Activated CD4-positive, alpha-beta T cell treated with anti-CD3 and anti-CD28 coated beads, Interleukin-2, amount 10 ng/mL, durations not matched to agents 24 days and 14 days (primary cell): ENCODE measurements at regions not wholly inside any gene's neighbourhood (a gene's known extent, or its start where the extent isn't known, plus 50 kb on each side); places are given as distances from the start of the nearest gene placed in this dataset.
"Not testable (repeated sequence)": the region's sequence is repeated elsewhere in the genome, so short reads cannot be mapped to it uniquely, and the experiment has no call there.

Experiments used
- DNase-seq: peaks from one replicate; pipeline ENCODE4 v3.0.0; 2022
- H3K27ac Mint-ChIP-seq: one replicate; pipeline ENCODE4 v1.8.0; 2022; ENCODE audit warnings: mild to moderate bottlenecking, mixed read lengths
- H3K27me3 Mint-ChIP-seq: one replicate; pipeline ENCODE4 v1.8.0; 2022; ENCODE audit warnings: mixed read lengths
- H3K36me3 Mint-ChIP-seq: one replicate; pipeline ENCODE4 v1.8.0; 2022; ENCODE audit warnings: low read depth, mild to moderate bottlenecking, mixed read lengths
- H3K4me1 Mint-ChIP-seq: one replicate; pipeline ENCODE4 v1.8.0; 2021; ENCODE audit warnings: mixed read lengths
- H3K4me3 Mint-ChIP-seq: one replicate; pipeline ENCODE4 v1.8.0; 2022; ENCODE audit warnings: mild to moderate bottlenecking, moderate library complexity, mixed read lengths
- H3K9me3 Mint-ChIP-seq: one replicate; pipeline ENCODE4 v1.8.0; 2021; ENCODE audit warnings: mixed read lengths
- intact Hi-C: fragments of 100-400 bp; cut with micrococcal nuclease; formaldehyde crosslinking; loops from one replicate; pipeline ENCODE4 v1.15.1; 2023

GRCh38 chr10:36023939-36024338 lies 381.8 kb upstream of the FZD8 start:
- H3K4me3 Mint-ChIP-seq, result no peak overlapping the region
- intact Hi-C loops, result no loop called here
- no peaks in the 10 kb centered on the region for H3K4me1 Mint-ChIP-seq

GRCh38 chr10:36021096-36021495 lies 379.0 kb upstream of the FZD8 start:
- no peaks in the 10 kb centered on the region for H3K9me3 Mint-ChIP-seq
- no peak overlapping the region for H3K4me3 Mint-ChIP-seq
- no peak overlapping the region for H3K27ac Mint-ChIP-seq
- intact Hi-C loops, result no loop called here
- H3K4me1 Mint-ChIP-seq, result no peaks in the 10 kb centered on the region
- H3K36me3 Mint-ChIP-seq, result no peaks in the 10 kb centered on the region
- no peaks in the 10 kb centered on the region for H3K27me3 Mint-ChIP-seq
- no peak for DNase-seq

More at GRCh38 chr10:36023939-36024338, 381.8 kb upstream of the FZD8 start:
- Mint-ChIP-seq H3K36me3 (no peaks in the 10 kb centered on the region), H3K27me3 (no peaks in the 10 kb centered on the region), H3K27ac (no peak overlapping the region), H3K9me3 (no peaks in the 10 kb centered on the region)
- DNase-seq, result no peak

GRCh38 chr10:36019749-36020148 lies 377.7 kb upstream of the FZD8 start:
- DNase-seq, result no peak
- Mint-ChIP-seq H3K36me3 (no peaks in the 10 kb centered on the region), H3K27me3 (no peaks in the 10 kb centered on the region), H3K4me1 (no peaks in the 10 kb centered on the region), H3K27ac (no peak overlapping the region), H3K4me3 (no peak overlapping the region), H3K9me3 (no peaks in the 10 kb centered on the region)
- intact Hi-C loops, result no loop called here

- H3K27ac Mint-ChIP-seq, result no peak overlapping the region
- no peaks in the 10 kb centered on the region for H3K4me1 Mint-ChIP-seq
- no peak overlapping the region for H3K4me3 Mint-ChIP-seq
- no peak for DNase-seq
- no peaks in the 10 kb centered on the region for H3K36me3 Mint-ChIP-seq
- no peaks in the 10 kb centered on the region for H3K27me3 Mint-ChIP-seq
- peaks cover under 1% of the 10 kb centered on the region for H3K9me3 Mint-ChIP-seq
- intact Hi-C loops, result no loop called here
Observed at GRCh38 chr10:36018996-36019395, 376.9 kb upstream of the FZD8 start.

- no peak overlapping the region for H3K4me3 Mint-ChIP-seq
- intact Hi-C loops, result no loop called here
Observed at GRCh38 chr10:36017137-36017536, 375.0 kb upstream of the FZD8 start.

GRCh38 chr10:36007369-36007768 lies 365.3 kb upstream of the FZD8 start:
- Mint-ChIP-seq H3K9me3 (peaks cover 5% of the 10 kb centered on the region), H3K4me1 (no peaks in the 10 kb centered on the region)
- intact Hi-C loops, result no loop called here

More at GRCh38 chr10:36017137-36017536, 375.0 kb upstream of the FZD8 start:
- Mint-ChIP-seq H3K4me1 (no peaks in the 10 kb centered on the region), H3K27me3 (no peaks in the 10 kb centered on the region), H3K9me3 (peaks cover 3% of the 10 kb centered on the region), H3K27ac (no peak overlapping the region), H3K36me3 (no peaks in the 10 kb centered on the region)
- no peak for DNase-seq

GRCh38 chr10:36003688-36004087 lies 361.6 kb upstream of the FZD8 start:
- intact Hi-C loops, result no loop called here
- Mint-ChIP-seq H3K4me3 (no peak overlapping the region), H3K27ac (no peak overlapping the region), H3K4me1 (no peaks in the 10 kb centered on the region), H3K27me3 (no peaks in the 10 kb centered on the region), H3K9me3 (peaks cover 5% of the 10 kb centered on the region), H3K36me3 (no peaks in the 10 kb centered on the region)
- no peak for DNase-seq

More at GRCh38 chr10:36007369-36007768, 365.3 kb upstream of the FZD8 start:
- H3K36me3 Mint-ChIP-seq, result no peaks in the 10 kb centered on the region
- H3K4me3 Mint-ChIP-seq, result no peak overlapping the region
- no peak overlapping the region for H3K27ac Mint-ChIP-seq
- no peak for DNase-seq
- H3K27me3 Mint-ChIP-seq, result no peaks in the 10 kb centered on the region

- no peaks in the 10 kb centered on the region for H3K27me3 Mint-ChIP-seq
- intact Hi-C loops, result no loop called here
- no peak for DNase-seq
- H3K36me3 Mint-ChIP-seq, result no peaks in the 10 kb centered on the region
- no peak overlapping the region for H3K27ac Mint-ChIP-seq
- peaks cover 5% of the 10 kb centered on the region for H3K9me3 Mint-ChIP-seq
- H3K4me1 Mint-ChIP-seq, result no peaks in the 10 kb centered on the region
- H3K4me3 Mint-ChIP-seq, result no peak overlapping the region
Observed at GRCh38 chr10:36003031-36003600, 361.0 kb upstream of the FZD8 start.

GRCh38 chr10:36002445-36002844 lies 360.3 kb upstream of the FZD8 start:
- H3K4me3 Mint-ChIP-seq, result no peak overlapping the region
- no peaks in the 10 kb centered on the region for H3K27me3 Mint-ChIP-seq
- H3K27ac Mint-ChIP-seq, result no peak overlapping the region
- no peaks in the 10 kb centered on the region for H3K4me1 Mint-ChIP-seq
- no peak for DNase-seq
- H3K36me3 Mint-ChIP-seq, result no peaks in the 10 kb centered on the region
- H3K9me3 Mint-ChIP-seq, result peaks cover 5% of the 10 kb centered on the region
- intact Hi-C loops, result no loop called here

- intact Hi-C loops, H3K9me3 Mint-ChIP-seq, H3K27ac Mint-ChIP-seq, DNase-seq, H3K4me1 Mint-ChIP-seq, H3K4me3 Mint-ChIP-seq, H3K36me3 Mint-ChIP-seq, H3K27me3 Mint-ChIP-seq: not testable (repeated sequence)
Observed at GRCh38 chr10:36000754-36001153, 358.7 kb upstream of the FZD8 start.

- DNase-seq, result no peak
- intact Hi-C loops, result no loop called here
- Mint-ChIP-seq H3K36me3 (no peaks in the 10 kb centered on the region), H3K27ac (no peak overlapping the region), H3K9me3 (no peaks in the 10 kb centered on the region), H3K4me3 (no peak overlapping the region), H3K27me3 (no peaks in the 10 kb centered on the region), H3K4me1 (no peaks in the 10 kb centered on the region)
Observed at GRCh38 chr10:35998026-35998425, 355.9 kb upstream of the FZD8 start.

- intact Hi-C loops, result no loop called here
- Mint-ChIP-seq H3K9me3 (no peaks in the 10 kb centered on the region), H3K4me3 (no peak overlapping the region), H3K36me3 (no peaks in the 10 kb centered on the region), H3K4me1 (no peaks in the 10 kb centered on the region), H3K27ac (no peak overlapping the region), H3K27me3 (no peaks in the 10 kb centered on the region)
- no peak for DNase-seq
Observed at GRCh38 chr10:35995485-35995884, 353.4 kb upstream of the FZD8 start.

GRCh38 chr10:35993591-35994515 lies 351.8 kb upstream of the FZD8 start:
- Mint-ChIP-seq H3K4me1 (no peaks in the 10 kb centered on the region), H3K36me3 (no peaks in the 10 kb centered on the region), H3K27ac (no peak overlapping the region), H3K4me3 (no peak overlapping the region), H3K27me3 (no peaks in the 10 kb centered on the region), H3K9me3 (no peaks in the 10 kb centered on the region)
- intact Hi-C loops, result no loop called here
- no peak for DNase-seq

GRCh38 chr10:35992107-35992506 lies 350.0 kb upstream of the FZD8 start:
- Mint-ChIP-seq H3K4me3 (no peak overlapping the region), H3K9me3 (no peaks in the 10 kb centered on the region), H3K27me3 (no peaks in the 10 kb centered on the region), H3K36me3 (no peaks in the 10 kb centered on the region), H3K27ac (no peak overlapping the region), H3K4me1 (no peaks in the 10 kb centered on the region)
- intact Hi-C loops, result no loop called here
- no peak for DNase-seq
